HL-60 (cell line): ENCODE measurements at regions not wholly inside any gene's neighbourhood (a gene's known extent, or its start where the extent isn't known, plus 50 kb on each side); places are given as distances from the start of the nearest gene placed in this dataset.

Source experiments
- CTCF ChIP-seq: IDR thresholded peaks from one replicate; pipeline ENCODE4 v1.5.1; 2011; ENCODE audit warnings: low read length, control low read depth, inconsistent platforms; ENCODE audit not compliant: insufficient read depth
- GABPA ChIP-seq: IDR thresholded peaks from 2 replicates; pipeline ENCODE4 v1.6.1; 2012; ENCODE audit warnings: low read depth
- POLR2AphosphoS5 ChIP-seq: IDR thresholded peaks from 2 replicates; pipeline ENCODE4 v1.6.1; 2012; ENCODE audit warnings: low read depth
- REST ChIP-seq: IDR thresholded peaks from 2 replicates; pipeline ENCODE4 v1.6.1; 2012; ENCODE audit warnings: low read depth; ENCODE audit not compliant: insufficient replicate concordance
- SPI1 ChIP-seq: IDR thresholded peaks from 2 replicates; pipeline ENCODE4 v1.6.1; 2012; ENCODE audit warnings: low read depth, mild to moderate bottlenecking, borderline replicate concordance

- TF ChIP-seq CTCF = no peak
- no peak for TF ChIP-seq GABPA
- no peak for TF ChIP-seq POLR2AphosphoS5
- no peak for TF ChIP-seq REST
- no peak for TF ChIP-seq SPI1
Measured at GRCh38 chr2:123777116-123777515, 248.0 kb upstream of the CNTNAP5 start.
